Coronary artery (tissue), 2 donors: ENCODE measurements at regions not wholly inside any gene's neighbourhood (a gene's known extent, or its start where the extent isn't known, plus 50 kb on each side); places are given as distances from the start of the nearest gene placed in this dataset.

Experiments
- DNase-seq: peaks from one replicate; pipeline ENCODE4 v3.0.0-alpha.2; 2017; ENCODE audit warnings: low spot score
- H3K27ac ChIP-seq, 2 donors: fragments of 200-600 bp; sonication (generic); one replicate each; pipeline ENCODE4 v1.5.1; 2016 to 2019
- H3K4me3 ChIP-seq: fragments of 200-600 bp; sonication (generic); 2 replicates; pipeline ENCODE4 v1.5.1; 2016; ENCODE audit warnings: mild to moderate bottlenecking, moderate library complexity
- TF ChIP-seq, protein P1 (sequence below): fragments of 200-600 bp; sonication (generic); IDR thresholded peaks from one replicate; pipeline ENCODE4 v1.5.1; 2019; ENCODE audit warnings: antibody characterized with exemption

DNA sequence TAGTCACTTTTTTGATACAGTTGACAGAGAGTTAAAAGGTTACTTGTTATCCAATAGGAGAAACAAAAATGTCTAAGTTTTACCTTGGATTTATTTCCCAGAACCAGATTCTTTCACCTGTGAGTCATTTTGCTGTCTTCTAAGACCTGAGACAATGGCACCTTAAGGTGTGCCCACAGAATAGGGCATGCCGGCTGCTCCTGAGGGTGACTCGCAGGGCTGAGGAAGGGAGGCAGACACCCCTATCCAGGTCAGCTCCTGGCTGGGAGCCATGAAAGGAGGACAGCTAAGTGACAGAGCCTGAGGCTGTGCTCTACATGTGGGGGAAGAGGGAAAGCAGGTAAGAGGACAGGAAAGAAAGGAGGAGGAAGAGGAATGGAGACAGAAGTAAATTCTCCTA, 67.8 kb downstream of the RASSF10 start:
- no peak for DNase-seq
- TF ChIP-seq, protein P1, sequence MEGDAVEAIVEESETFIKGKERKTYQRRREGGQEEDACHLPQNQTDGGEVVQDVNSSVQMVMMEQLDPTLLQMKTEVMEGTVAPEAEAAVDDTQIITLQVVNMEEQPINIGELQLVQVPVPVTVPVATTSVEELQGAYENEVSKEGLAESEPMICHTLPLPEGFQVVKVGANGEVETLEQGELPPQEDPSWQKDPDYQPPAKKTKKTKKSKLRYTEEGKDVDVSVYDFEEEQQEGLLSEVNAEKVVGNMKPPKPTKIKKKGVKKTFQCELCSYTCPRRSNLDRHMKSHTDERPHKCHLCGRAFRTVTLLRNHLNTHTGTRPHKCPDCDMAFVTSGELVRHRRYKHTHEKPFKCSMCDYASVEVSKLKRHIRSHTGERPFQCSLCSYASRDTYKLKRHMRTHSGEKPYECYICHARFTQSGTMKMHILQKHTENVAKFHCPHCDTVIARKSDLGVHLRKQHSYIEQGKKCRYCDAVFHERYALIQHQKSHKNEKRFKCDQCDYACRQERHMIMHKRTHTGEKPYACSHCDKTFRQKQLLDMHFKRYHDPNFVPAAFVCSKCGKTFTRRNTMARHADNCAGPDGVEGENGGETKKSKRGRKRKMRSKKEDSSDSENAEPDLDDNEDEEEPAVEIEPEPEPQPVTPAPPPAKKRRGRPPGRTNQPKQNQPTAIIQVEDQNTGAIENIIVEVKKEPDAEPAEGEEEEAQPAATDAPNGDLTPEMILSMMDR, result no peak

DNA sequence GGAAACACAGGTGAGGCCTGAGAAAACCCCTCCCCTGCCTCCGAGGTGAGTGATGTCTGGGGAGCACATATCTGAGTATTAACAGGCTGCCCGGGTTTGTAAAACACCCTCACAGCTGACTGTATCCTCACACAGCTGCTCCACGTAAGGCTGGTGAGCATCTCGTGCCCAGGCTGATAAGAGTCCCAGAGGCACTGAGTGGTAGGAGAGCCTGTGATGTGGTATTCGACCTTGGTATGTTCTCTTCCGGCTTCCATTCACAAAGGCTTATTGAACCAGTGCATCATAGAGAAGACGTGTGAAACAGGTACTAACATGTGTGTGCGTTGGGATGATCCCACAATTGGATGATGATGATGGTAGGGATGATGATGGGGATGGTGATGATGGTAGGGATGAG, 71.7 kb downstream of the RASSF10 start:
- DNase-seq, result no peak
- Histone ChIP-seq H3K27ac (no peak overlapping the region), H3K4me3 (no peak overlapping the region)
- TF ChIP-seq, protein P1, result no peak

More for the DNA sequence above, 67.8 kb downstream of the RASSF10 start:
- Histone ChIP-seq H3K27ac (no peak overlapping the region), H3K4me3 (no peak overlapping the region)

DNA sequence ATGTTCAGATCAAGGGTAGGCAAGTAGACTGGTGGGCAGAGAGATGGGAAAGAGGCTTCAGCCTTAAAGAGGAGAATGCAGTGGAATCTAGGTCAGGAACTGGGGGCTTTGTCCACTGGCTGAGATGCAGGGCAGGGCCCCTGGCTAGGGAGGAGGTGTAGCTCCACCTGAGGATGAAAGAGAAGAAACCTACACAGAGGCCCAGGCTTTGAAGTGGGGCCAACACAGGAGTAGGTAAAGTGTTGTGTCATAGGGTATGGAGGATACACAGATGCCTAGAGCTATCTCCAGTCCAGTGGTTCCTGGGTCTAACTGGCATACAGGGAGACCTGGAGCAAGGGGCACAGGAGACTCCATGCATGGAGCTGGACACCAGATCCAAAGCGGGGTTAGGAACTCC, 73.5 kb downstream of the RASSF10 start:
- no peak for DNase-seq
- Histone ChIP-seq H3K4me3 (no peak overlapping the region), H3K27ac (no peak overlapping the region)
- TF ChIP-seq, protein P1, result no peak

DNA sequence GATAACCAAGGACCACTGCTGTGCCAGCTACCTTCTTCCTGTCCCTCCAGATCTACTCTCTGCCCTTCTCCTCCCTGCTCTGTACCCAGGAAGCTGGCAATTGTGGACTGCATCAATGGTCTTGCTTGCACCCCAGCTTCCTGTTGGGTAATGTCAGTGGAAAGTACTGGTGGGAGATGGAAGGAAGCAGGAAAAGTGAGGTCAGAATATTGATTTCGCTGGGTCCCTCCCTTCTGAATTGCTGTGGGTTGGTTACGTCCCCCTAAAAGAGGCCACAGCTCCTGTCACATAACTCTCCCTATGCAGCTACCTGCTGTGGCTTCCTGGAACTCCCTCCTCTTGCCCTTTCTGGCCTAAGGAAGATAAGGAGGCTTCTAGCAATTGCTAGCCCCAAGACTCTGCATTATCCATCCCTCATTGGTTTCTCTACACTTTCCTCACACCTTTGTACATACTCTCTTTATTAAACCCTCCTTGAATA, 81.2 kb downstream of the RASSF10 start:
- Histone ChIP-seq H3K27ac (no peak overlapping the region), H3K4me3 (no peak overlapping the region)
- no peak for DNase-seq
- TF ChIP-seq, protein P1, result no peak

DNA sequence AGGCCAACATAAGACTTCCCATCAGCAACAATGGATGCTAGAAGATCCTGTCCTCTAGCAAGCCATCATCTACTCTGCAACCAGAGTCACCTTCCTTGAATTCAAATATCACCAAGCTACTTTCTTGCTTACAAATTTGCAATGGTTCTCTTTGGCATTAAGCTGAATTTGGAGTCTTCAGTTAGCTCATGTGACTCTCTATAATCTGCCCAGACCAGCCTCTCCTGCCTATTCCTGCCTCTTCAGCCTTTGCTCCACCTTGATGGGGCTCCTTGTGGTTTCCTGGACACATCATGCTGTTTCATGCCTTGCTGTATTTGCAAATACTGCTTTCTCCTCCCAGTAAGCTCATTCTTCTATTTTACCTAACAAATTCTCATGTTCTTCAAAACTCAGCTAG, 82.3 kb downstream of the RASSF10 start:
- no peak overlapping the region for H3K4me3 ChIP-seq
- TF ChIP-seq, protein P1, result no peak
- no peak for DNase-seq
- no peak overlapping the region for H3K27ac ChIP-seq

DNA sequence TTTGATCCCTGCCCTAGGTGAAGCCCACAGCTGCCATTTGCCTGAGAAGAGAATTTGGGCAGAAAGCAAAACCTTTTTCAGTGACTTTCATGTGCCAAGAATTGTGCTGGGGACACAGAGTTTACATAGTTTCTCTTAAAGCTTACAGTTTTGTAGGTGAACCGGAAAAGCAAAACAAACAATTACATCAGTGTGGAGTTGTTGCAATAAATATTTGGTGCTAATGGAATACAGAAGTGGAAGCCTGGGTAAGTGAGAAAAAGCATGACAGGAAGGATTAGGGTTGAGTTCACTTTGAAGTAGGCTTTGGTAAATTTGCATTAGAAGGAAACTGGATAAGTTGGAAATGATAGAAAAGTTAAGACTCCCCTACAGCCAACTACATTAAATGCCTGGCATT, 82.7 kb downstream of the RASSF10 start:
- TF ChIP-seq, protein P1, result no peak
- no peak overlapping the region for H3K4me3 ChIP-seq
- DNase-seq, result no peak
- H3K27ac ChIP-seq, result no peak overlapping the region

DNA sequence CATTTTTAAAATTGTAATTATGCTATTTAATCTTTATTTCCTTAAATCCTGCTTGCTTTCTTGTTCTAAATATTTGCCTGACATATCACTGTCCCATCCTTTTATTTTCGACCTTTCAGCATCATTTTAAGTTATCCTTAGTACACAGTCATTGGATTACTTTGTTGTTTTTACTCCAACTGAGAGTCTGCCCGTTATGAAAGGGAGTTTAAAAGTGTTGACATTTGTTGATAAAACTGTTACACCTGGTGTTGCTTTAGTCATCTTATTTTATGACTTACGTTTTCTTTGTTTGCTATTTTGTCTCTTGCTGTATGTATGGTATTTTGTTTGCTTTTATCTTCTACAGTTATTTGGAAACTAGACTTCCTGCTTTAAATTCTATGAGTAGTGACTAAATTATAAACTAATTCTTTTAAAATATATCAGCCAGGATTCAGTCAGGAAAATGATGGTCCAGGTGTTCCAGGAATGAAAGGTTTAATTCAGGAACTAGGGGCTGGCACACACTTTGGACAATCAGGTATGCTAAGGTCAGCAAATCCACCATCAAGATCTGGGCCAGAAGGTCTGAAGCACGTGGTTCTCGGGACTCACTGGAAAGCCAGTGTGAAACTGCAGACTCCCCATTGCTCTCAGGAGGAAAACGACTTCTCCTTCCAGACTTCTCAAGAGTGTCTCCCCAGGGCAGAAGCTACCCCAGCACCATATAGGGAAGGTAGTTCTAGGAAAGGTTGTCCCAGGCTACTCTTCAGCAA, 86.0 kb downstream of the RASSF10 start:
- no peak for DNase-seq
- Histone ChIP-seq H3K27ac (no peak overlapping the region), H3K4me3 (no peak overlapping the region)
- TF ChIP-seq, protein P1, result no peak
